GM18861 (cell line): ENCODE measurements at regions not wholly inside any gene's neighbourhood (a gene's known extent, or its start where the extent isn't known, plus 50 kb on each side); places are given as distances from the start of the nearest gene placed in this dataset.
"Not testable (repeated sequence)": the region's sequence is repeated elsewhere in the genome, so short reads cannot be mapped to it uniquely, and the experiment has no call there.

ENCODE experiments used
- ATAC-seq: cut with Tn5 transposase; IDR thresholded peaks from one replicate; pipeline ENCODE4 v1.9.1; 2021; ENCODE audit not compliant: unreplicated experiment

DNA sequence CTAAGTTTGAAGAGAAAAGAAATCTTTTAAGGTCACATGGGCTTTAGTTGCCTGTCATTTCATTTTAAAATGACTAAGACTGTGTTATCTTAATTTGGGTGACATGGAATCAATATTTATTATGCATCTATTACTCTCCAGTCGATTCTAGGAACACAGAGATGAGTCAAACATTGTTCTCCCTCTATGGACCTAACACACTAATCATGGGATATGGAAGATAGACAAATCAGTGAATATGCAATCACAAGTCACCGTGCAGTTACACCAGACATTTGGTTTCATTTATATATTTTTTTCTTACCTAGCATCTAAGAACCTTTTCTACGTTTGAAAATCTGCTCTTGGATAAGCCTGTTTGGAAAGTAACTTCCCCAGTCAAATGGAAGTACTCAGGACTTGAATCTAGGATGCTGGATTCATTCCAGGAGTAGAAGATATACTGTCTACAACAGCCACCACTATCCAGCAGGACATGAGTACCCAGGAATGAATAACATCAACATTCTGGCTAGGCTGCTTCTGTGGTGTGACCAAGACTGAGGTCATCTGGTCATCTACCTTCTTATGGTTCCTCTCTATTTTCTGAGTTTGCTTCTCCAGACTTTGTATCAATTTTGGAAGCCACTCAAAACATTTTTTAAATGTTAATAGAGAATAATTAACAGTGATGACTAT lies 902.9 kb upstream of the LRRN3 start:
- ATAC-seq: no peak

DNA sequence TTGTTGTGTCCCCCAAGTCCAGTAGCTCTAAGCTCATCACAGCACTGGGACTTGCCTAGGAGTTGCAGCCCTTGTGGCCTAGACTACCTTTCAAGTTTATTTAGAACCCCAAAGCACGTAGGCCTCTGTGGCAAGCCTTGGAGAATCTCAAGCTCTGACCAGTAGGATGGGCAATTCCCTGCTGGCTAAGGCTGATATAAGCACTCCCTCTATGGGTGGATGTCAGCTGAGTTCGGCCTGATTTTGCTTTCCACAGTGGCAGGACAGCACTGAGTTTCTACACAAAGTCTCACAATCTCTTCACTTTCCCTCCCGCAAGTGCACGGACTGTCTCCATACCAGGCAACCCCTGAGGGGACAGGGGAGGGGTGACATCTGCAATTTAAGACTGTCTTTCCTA lies 886.4 kb upstream of the LRRN3 start:
- no peak for ATAC-seq

- no peak for ATAC-seq
Observed at GRCh38 chr7:110205899-110206298, 885.0 kb upstream of the LRRN3 start.

DNA sequence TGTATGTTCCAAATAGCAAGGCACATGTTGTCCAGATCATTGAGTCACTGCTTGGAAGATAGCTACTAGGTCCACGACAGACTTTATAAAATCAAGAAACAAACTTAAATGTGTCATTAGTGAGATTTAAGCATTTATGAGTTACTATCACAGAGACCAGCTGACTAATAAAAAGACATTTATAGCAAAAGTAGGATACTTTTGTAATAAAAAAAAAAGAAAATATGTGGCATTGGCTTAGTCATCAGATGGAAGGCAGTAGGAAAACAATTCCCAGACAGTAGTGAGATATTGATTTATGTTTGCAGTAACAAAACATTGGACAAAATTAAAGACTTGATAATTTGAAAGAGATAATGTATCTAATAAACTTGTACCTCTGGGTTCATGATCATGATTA lies 881.0 kb upstream of the LRRN3 start:
- ATAC-seq: no peak

DNA sequence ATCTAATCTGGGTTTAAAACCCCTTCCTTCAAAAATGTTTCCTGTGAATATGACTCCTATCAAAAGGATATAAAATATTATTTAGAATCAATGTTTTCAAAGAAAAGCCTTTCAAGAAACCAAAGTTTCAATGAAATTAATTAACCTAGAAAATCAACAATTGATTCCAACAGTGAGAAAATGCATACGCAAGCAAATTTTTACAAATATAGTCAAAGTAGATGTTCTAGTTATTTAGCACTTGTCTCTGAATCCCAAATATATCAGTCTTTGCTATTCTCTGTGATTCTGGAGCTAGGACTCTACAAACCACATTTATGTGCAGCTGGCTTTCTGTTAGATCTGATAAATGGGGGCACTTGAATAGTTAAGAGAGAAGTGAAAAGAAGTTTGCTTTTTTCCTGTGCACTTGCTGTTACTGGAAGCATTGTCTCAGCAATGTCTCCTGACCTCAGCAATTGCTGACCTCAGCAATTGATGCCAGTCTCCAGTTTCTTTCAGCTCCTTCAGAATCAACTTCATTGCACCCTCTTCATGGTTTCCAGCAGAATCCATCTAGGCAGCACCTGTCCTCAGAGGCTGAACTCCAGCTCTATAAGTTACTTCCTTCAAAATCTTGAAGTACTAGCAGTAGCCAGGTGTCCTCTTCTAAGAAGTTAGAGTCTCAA lies 879.9 kb upstream of the LRRN3 start:
- ATAC-seq: no peak

DNA sequence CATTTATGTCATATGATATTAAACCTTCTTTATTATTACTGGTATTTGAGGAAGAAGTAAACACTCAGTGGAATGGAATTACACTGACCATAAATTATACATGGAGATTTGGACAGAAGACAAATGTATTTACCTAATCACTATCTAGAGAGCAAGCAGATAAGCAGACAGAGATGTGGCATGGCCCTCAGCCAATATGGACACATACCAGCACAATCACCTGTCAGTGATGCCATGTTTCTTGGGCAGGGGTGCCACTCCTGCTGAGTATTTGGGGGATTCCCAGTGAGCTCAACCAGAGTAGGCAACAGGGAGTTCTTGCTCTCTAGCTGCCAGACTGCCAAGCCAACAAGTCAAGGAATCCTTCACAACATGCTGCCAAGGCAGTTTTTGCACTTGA lies 866.3 kb upstream of the LRRN3 start:
- no peak for ATAC-seq

DNA sequence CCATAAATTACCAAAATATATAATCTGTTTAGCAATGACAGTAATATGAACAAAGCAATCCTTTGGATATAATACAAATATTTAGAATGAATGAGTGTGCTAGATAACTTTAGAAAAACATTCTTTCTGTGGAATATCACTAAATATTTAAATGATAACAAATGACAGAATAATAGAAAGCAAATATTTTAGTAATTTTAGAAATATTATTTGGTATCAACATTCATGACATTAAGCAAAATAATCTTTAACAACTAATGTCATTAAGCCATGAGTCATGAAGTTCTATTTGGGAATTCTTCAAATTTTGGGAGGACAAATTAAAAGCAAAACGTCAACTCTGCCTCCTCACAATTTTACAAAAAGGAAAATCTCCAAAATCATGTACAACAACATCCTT lies 844.8 kb upstream of the LRRN3 start:
- ATAC-seq: no peak

- no peak for ATAC-seq
Observed at GRCh38 chr7:110253093-110253492, 837.8 kb upstream of the LRRN3 start.

DNA sequence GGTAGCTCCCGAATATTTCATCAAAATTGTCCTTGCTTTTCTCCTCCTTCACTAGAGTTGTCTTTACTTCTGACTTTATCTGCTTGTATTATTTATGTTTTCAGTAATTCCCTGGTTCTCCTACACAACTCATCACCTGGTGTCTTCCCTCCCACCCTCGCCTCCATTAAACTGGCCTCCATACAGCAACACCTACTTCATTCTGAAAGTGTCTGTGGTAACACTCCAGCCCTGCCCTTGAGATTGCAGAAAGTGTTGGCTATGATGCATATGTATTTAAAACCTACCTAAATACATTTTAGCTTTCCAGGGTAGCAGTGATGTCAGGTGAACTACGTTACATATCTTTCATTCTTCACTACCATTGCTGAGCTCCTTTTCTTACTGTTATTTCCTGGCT lies 833.3 kb upstream of the LRRN3 start:
- no peak for ATAC-seq

- no peak for ATAC-seq
Observed at GRCh38 chr7:110262251-110262650, 828.7 kb upstream of the LRRN3 start.

DNA sequence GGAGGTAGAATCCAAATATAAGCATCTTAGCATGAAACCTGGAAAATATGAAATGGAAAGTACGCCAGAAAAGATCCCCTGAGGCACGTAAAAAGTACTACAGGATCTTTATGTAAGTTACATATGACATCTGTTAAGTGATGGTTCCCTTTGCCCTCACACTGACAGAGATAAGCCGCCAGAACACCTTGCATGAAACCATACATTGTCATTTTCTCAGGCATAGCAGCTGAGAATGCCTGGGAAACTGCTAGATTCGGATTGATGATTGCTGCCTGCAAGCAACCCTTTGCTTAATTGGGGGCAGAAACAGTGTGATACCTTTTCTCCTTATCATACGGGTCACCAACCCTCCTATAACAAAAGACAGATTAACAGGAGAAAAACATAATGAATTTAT lies 826.6 kb upstream of the LRRN3 start:
- ATAC-seq: no peak

GRCh38 chr7:110281362-110281761 lies 809.6 kb upstream of the LRRN3 start:
- ATAC-seq: no peak

DNA sequence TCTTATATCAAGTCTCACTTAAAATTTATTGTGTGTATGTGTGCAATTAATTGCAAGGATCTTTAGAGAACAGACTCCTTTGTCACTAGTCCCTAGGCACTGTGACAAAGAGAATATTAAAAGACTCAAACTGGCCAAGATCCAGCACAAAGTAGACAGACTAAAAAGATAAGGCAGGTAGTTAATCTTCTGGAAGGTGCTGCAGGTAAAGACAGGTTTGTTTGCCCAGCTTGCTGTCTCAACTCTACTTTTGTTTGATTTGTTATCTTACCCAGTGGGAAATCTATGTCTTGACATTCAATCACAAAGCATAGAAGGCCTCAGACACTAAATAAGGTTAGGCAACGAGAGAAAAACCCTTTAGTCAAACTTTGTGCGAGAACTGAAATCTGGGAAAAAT lies 807.9 kb upstream of the LRRN3 start:
- ATAC-seq: no peak

DNA sequence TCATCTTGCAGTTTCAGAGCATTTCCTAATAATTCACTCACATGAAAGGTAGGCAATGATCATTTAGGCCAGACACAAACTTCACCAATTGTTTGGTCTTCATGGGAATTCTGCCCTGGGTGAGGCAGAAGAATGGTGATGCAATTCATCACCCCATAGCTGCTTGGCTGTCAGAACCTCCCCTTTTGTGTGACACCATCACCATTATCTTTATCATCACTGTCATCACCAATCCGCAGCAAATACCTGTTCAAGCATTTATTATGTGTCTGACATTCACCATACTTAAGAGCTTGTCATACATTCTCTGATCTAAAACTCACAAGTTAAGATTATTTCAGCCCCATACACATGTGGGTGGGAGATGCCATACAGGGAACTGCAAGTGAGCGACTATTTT lies 799.5 kb upstream of the LRRN3 start:
- no peak for ATAC-seq

DNA sequence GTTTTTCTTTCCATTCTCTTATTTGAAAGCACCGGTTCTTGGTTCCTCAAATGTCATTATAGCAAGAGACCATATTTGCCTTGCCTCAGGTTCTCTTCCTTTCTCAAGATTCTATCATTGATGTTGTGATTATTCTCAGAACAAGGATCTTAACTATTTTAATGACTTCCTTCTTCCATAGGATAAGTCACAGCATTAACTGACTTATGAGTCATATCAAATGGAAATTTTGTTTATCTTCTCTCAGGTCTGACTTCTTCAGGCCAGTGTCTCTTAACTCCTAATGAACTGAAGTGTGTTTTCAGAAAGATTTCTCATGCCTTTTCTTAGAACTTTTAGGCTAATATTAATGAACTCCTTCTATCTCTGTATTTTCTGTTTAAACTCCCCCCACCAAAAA lies 794.6 kb upstream of the LRRN3 start:
- ATAC-seq: no peak

DNA sequence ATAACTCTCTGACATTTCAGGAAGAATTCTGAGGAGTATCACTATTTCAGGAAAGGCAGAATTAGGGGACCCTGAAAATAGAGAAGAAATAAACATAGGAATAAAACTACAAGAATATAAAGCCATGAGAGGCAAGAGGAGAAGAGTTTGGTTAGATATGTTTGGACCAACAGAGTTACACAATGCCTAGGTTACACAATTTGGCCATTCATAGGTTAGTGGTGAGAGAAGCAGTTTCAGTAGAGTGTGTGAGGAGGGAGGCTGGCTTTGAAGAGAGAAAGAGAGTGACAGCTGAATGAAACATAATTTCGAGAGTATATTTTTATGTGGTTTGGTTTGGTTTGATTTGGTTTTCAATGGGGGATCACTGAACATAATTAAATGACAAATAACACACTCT lies 783.2 kb upstream of the LRRN3 start:
- no peak for ATAC-seq

- no peak for ATAC-seq
Observed at GRCh38 chr7:110308791-110309190, 782.1 kb upstream of the LRRN3 start.

GRCh38 chr7:110309941-110310340 lies 781.0 kb upstream of the LRRN3 start:
- ATAC-seq: no peak

DNA sequence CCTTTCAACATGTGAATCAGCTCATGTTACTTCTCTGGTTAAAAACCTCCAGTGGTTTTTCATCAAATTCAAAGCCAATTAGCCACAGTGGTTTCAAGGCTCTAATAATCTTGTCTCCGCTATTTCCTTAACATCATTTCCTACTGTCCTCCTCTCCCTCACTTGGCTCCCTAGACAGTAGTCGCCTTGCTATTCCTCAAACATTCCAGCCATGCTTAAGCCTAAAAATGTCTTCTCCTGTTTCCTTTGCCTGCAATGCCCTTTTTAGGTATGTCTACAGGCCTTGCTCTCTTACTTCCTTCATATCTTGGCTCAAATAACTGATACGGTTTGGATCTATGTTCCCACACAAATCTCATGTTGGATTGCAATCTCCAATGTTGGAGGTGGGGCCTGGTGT lies 779.4 kb upstream of the LRRN3 start:
- no peak for ATAC-seq

- no peak for ATAC-seq
Observed at GRCh38 chr7:110317541-110318265, 773.2 kb upstream of the LRRN3 start.

- not testable (repeated sequence) for ATAC-seq
Observed at GRCh38 chr7:110320285-110320684, 770.6 kb upstream of the LRRN3 start.

GRCh38 chr7:110322796-110323195 lies 768.1 kb upstream of the LRRN3 start:
- no peak for ATAC-seq
